ENCODE measurements at regions not wholly inside any gene's neighbourhood (a gene's known extent, or its start where the extent isn't known, plus 50 kb on each side); places are given as distances from the start of the nearest gene placed in this dataset.

DNA sequence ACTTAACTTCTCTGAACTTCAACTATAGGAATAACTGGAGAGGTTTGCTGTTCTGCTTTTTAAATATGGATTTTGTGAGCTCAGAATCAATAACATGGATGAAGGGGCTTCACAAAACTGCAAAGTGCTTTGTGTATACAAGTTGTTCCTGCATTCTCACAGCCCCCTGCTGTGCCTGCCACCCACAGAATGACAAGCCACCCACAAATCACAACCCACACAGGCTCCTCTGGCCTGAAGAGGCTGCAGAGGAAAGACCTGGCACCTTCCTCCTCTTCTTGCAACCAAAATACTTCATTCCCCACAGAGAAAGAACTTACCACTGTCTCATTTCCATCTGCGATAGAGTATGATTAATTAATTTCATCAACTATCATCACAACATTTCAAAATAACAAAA is 106.7 kb upstream of the NHSL1 start:
- Histone ChIP-seq H3K9ac (ENCODE audit: low read depth in 1 of 2, low read length in 2 of 2) (no peak overlapping the region), H3K27ac (ENCODE audit: low read depth in 1 of 2, low read length in 2 of 2) (no peak overlapping the region), H3K36me3 (ENCODE audit: control insufficient read depth in 4 of 4, insufficient read depth in 3 of 4, low read depth in 1 of 4, low read length in 3 of 4) (no peaks in the 10 kb centered on the region), H3K4me3 (ENCODE audit: low read depth in 1 of 3, low read length in 3 of 3) (no peak overlapping the region), H3K4me1 (ENCODE audit: control insufficient read depth in 4 of 4, insufficient read depth in 4 of 4, low read length in 3 of 4) (peaks cover 11 to 28% (median 18%) of the 10 kb centered on the region in 4 donors), H3K9me3 (ENCODE audit: control insufficient read depth in 4 of 4, low read length in 3 of 4) (no peaks in the 10 kb centered on the region), H3K27me3 (ENCODE audit: control insufficient read depth in 4 of 4, insufficient read depth in 4 of 4, low read length in 3 of 4) (no peaks in the 10 kb centered on the region)
- DNase-seq (ENCODE audit: low spot score) = no peak
- 96% methylated on average over 1 of the region's 1 CpG for WGBS
- TF ChIP-seq SP1 (IDR thresholded peaks at IDR 0.05) = no peak
- TF ChIP-seq FOXA2 (IDR thresholded peaks at IDR 0.05) = no peak
- no peak for TF ChIP-seq YY1 (IDR thresholded peaks at IDR 0.05)
- no peak for TF ChIP-seq EGR1 (IDR thresholded peaks at IDR 0.05; ENCODE audit: low read depth in 2 of 2)
- no peak for TF ChIP-seq HNF4G (IDR thresholded peaks at IDR 0.05)

DNA sequence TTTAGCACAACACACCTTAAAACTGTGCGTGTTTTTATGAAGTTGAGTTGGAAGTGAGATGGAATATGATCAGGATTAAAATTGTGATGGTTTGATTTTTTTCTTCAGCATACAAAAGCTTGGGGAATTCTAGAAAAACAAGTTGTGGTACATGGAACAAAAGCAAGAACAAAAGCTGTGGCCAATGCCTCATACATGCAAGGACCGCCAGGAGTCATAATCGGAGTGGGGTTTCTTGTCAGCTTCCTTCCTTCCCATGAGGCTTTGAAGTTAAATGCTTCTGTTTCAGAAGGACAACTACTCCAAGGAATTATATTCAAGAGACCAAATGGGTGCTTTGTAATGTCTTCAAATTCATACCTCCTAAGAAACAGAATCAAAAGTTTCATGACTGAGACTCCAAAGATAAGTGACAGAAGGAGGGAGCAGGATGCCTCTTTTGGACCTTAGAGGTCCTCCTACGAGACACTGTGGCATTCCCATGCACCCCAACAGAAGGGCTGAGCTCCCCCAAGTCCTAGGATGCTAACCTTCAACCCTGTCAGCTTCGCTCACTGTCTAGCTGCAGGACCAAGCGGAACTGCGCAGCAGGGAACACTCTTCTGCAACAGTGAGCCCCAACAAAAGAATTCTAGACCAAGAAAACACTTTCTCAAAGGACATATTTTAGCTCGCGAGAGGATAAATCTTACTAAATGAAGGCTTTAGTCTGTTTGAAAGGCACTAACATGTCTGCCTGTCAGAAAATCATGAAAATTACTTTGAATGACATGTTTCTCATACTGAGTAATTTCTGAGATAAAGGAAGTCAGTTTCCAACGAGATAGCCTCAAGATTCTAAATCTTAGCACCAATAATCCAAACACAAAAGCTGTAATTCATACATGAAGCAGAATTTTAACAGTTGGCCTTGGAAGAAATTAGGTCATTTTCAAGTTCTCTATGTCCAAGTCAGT is 108.5 kb upstream of the NHSL1 start:
- TF ChIP-seq FOXA2 (IDR thresholded peaks at IDR 0.05) (no peak), GABPA (IDR thresholded peaks at IDR 0.05 in 1 of 2, conservative IDR thresholded peaks at IDR 0.05 in 1 of 2) (no peak), EGR1 (IDR thresholded peaks at IDR 0.05; ENCODE audit: low read depth in 2 of 2) (no peak), RXRA (IDR thresholded peaks at IDR 0.05) (no peak), SP1 (IDR thresholded peaks at IDR 0.05) (no peak), FOXA1 (IDR thresholded peaks at IDR 0.05) (no peak), NR2F2 (IDR thresholded peaks at IDR 0.05) (no peak), JUND (IDR thresholded peaks at IDR 0.05) (no peak), RAD21 (IDR thresholded peaks at IDR 0.05) (no peak), HNF4A (conservative IDR thresholded peaks at IDR 0.05) (no peak), HNF4G (IDR thresholded peaks at IDR 0.05) (no peak), YY1 (IDR thresholded peaks at IDR 0.05) (no peak), TAF1 (conservative IDR thresholded peaks at IDR 0.05) (no peak)
- TF ChIP-seq, protein P1, sequence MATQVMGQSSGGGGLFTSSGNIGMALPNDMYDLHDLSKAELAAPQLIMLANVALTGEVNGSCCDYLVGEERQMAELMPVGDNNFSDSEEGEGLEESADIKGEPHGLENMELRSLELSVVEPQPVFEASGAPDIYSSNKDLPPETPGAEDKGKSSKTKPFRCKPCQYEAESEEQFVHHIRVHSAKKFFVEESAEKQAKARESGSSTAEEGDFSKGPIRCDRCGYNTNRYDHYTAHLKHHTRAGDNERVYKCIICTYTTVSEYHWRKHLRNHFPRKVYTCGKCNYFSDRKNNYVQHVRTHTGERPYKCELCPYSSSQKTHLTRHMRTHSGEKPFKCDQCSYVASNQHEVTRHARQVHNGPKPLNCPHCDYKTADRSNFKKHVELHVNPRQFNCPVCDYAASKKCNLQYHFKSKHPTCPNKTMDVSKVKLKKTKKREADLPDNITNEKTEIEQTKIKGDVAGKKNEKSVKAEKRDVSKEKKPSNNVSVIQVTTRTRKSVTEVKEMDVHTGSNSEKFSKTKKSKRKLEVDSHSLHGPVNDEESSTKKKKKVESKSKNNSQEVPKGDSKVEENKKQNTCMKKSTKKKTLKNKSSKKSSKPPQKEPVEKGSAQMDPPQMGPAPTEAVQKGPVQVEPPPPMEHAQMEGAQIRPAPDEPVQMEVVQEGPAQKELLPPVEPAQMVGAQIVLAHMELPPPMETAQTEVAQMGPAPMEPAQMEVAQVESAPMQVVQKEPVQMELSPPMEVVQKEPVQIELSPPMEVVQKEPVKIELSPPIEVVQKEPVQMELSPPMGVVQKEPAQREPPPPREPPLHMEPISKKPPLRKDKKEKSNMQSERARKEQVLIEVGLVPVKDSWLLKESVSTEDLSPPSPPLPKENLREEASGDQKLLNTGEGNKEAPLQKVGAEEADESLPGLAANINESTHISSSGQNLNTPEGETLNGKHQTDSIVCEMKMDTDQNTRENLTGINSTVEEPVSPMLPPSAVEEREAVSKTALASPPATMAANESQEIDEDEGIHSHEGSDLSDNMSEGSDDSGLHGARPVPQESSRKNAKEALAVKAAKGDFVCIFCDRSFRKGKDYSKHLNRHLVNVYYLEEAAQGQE (IDR thresholded peaks at IDR 0.05) = no peak
- TF ChIP-seq, protein P2, sequence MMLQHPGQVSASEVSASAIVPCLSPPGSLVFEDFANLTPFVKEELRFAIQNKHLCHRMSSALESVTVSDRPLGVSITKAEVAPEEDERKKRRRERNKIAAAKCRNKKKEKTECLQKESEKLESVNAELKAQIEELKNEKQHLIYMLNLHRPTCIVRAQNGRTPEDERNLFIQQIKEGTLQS (IDR thresholded peaks at IDR 0.05) = no peak
- TF ChIP-seq, protein P3, sequence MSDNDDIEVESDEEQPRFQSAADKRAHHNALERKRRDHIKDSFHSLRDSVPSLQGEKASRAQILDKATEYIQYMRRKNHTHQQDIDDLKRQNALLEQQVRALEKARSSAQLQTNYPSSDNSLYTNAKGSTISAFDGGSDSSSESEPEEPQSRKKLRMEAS (IDR thresholded peaks at IDR 0.05) = no peak
- TF ChIP-seq, protein P4, sequence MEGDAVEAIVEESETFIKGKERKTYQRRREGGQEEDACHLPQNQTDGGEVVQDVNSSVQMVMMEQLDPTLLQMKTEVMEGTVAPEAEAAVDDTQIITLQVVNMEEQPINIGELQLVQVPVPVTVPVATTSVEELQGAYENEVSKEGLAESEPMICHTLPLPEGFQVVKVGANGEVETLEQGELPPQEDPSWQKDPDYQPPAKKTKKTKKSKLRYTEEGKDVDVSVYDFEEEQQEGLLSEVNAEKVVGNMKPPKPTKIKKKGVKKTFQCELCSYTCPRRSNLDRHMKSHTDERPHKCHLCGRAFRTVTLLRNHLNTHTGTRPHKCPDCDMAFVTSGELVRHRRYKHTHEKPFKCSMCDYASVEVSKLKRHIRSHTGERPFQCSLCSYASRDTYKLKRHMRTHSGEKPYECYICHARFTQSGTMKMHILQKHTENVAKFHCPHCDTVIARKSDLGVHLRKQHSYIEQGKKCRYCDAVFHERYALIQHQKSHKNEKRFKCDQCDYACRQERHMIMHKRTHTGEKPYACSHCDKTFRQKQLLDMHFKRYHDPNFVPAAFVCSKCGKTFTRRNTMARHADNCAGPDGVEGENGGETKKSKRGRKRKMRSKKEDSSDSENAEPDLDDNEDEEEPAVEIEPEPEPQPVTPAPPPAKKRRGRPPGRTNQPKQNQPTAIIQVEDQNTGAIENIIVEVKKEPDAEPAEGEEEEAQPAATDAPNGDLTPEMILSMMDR (IDR thresholded peaks at IDR 0.05; ENCODE audit: low read depth, low read length, missing input control) = no peak
- TF ChIP-seq, protein P5, sequence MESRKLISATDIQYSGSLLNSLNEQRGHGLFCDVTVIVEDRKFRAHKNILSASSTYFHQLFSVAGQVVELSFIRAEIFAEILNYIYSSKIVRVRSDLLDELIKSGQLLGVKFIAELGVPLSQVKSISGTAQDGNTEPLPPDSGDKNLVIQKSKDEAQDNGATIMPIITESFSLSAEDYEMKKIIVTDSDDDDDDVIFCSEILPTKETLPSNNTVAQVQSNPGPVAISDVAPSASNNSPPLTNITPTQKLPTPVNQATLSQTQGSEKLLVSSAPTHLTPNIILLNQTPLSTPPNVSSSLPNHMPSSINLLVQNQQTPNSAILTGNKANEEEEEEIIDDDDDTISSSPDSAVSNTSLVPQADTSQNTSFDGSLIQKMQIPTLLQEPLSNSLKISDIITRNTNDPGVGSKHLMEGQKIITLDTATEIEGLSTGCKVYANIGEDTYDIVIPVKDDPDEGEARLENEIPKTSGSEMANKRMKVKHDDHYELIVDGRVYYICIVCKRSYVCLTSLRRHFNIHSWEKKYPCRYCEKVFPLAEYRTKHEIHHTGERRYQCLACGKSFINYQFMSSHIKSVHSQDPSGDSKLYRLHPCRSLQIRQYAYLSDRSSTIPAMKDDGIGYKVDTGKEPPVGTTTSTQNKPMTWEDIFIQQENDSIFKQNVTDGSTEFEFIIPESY (IDR thresholded peaks at IDR 0.05) = no peak
- DNase-seq (ENCODE audit: low spot score) = no peak
- Histone ChIP-seq H3K9ac (ENCODE audit: low read depth in 1 of 2, low read length in 2 of 2) (no peak overlapping the region), H3K4me1 (ENCODE audit: control insufficient read depth in 4 of 4, insufficient read depth in 4 of 4, low read length in 3 of 4) (peaks cover 7 to 21% (median 10%) of the 10 kb centered on the region in 4 donors), H3K27ac (ENCODE audit: low read depth in 1 of 2, low read length in 2 of 2) (no peak overlapping the region), H3K9me3 (ENCODE audit: control insufficient read depth in 4 of 4, low read length in 3 of 4) (no peaks in the 10 kb centered on the region), H3K4me3 (ENCODE audit: low read depth in 1 of 3, low read length in 3 of 3) (no peak overlapping the region), H3K27me3 (ENCODE audit: control insufficient read depth in 4 of 4, insufficient read depth in 4 of 4, low read length in 3 of 4) (no peaks in the 10 kb centered on the region), H3K36me3 (ENCODE audit: control insufficient read depth in 4 of 4, insufficient read depth in 3 of 4, low read depth in 1 of 4, low read length in 3 of 4) (no peaks in the 10 kb centered on the region)
- WGBS = 83% methylated on average over 10 of the region's 10 CpGs
